ENCODE measurements at regions not wholly inside any gene's neighbourhood (a gene's known extent, or its start where the extent isn't known, plus 50 kb on each side); places are given as distances from the start of the nearest gene placed in this dataset.

- H3K9me3 ChIP-seq (replicated peaks; ENCODE audit: control insufficient read depth, insufficient read depth, low read length), result peaks cover 5% of the 10 kb centered on the region
- no peak overlapping the region for H3K4me2 ChIP-seq (ENCODE audit: insufficient read depth, low read length)
- ChIA-PET CTCF (no interaction called here), POLR2A (no interaction called here)
- FAIRE-seq, result no peak
- dilution Hi-C loops (cut with MboI; ENCODE audit: extremely low pct_ligation_motif_present, low sequenced_read_pairs) (no loop called here), intact Hi-C loops (cut with micrococcal nuclease) (no loop called here)
- no peak overlapping the region for H3K27ac ChIP-seq (ENCODE audit: insufficient read depth, low read depth, low read length)
- no peaks in the 10 kb centered on the region for H3K36me3 ChIP-seq (ENCODE audit: control insufficient read depth in 2 of 2, extremely low read depth in 1 of 2, insufficient read depth in 2 of 2, low read length in 2 of 2)
- no peaks in the 10 kb centered on the region for H3K27me3 ChIP-seq (ENCODE audit: control insufficient read depth in 2 of 2, insufficient read depth in 2 of 2, low read length in 2 of 2)
- H3K4me1 ChIP-seq (ENCODE audit: control insufficient read depth, extremely low read depth, insufficient read depth, low read length), result no peaks in the 10 kb centered on the region
- H3K4me3 ChIP-seq (replicated peaks in 1 of 3; ENCODE audit: insufficient read depth in 1 of 3, low read depth in 1 of 3, low read length in 3 of 3), result no peak overlapping the region
- TF ChIP-seq FOS (IDR thresholded peaks at IDR 0.05; ENCODE audit: borderline replicate concordance, insufficient read depth, low read length), result no peak
- TF ChIP-seq CTCF (IDR thresholded peaks at IDR 0.05; ENCODE audit: extremely low read depth in 1 of 2, insufficient read depth in 1 of 2, low read depth in 1 of 2, low read length in 2 of 2), result no peak
- TF ChIP-seq GATA2 (IDR thresholded peaks at IDR 0.05; ENCODE audit: insufficient read depth, insufficient read length, low read depth, low read length), result no peak
- no peak for TF ChIP-seq JUN (IDR thresholded peaks at IDR 0.05; ENCODE audit: borderline replicate concordance, insufficient read depth, insufficient read length, low read depth)
- no peak for TF ChIP-seq MYC (IDR thresholded peaks at IDR 0.05; ENCODE audit: low read depth, low read length)
- no peak for TF ChIP-seq POLR2AphosphoS5 (IDR thresholded peaks at IDR 0.05; ENCODE audit: insufficient read depth, low read depth, low read length)
- TF ChIP-seq POLR2A (IDR thresholded peaks at IDR 0.05; ENCODE audit: low read depth, low read length), result no peak
- TF ChIP-seq MAX (IDR thresholded peaks at IDR 0.05; ENCODE audit: insufficient read depth, insufficient read length), result no peak
- no peak for TF ChIP-seq EZH2 (IDR thresholded peaks at IDR 0.05; ENCODE audit: borderline replicate concordance, low read depth, low read length, severe bottlenecking)
- no peak overlapping the region for H3K9ac ChIP-seq (replicated peaks; ENCODE audit: extremely low read depth, insufficient read depth, low read length)
- no peaks in the 10 kb centered on the region for H3K9me1 ChIP-seq (replicated peaks; ENCODE audit: control insufficient read depth, extremely low read depth, insufficient read depth, low read length)
- no peak for DNase-seq (ENCODE audit: low read depth, low spot score)
- H4K20me1 ChIP-seq (replicated peaks; ENCODE audit: control insufficient read depth, extremely low read depth, insufficient read depth, low read length), result no peaks in the 10 kb centered on the region
- no TSS peak for BruUV-seq (replicated peaks)
- H2AFZ ChIP-seq (ENCODE audit: low read depth, low read length), result no peak overlapping the region
- H3K79me2 ChIP-seq (ENCODE audit: control insufficient read depth, insufficient read depth, low read length), result no peaks in the 10 kb centered on the region
Measured at GRCh38 chr11:22065472-22065871, 127.4 kb upstream of the ANO5 start.

All from endothelial cell of umbilical vein (primary cell).